ENCODE measurements at regions not wholly inside any gene's neighbourhood (a gene's known extent, or its start where the extent isn't known, plus 50 kb on each side); places are given as distances from the start of the nearest gene placed in this dataset.

DNA sequence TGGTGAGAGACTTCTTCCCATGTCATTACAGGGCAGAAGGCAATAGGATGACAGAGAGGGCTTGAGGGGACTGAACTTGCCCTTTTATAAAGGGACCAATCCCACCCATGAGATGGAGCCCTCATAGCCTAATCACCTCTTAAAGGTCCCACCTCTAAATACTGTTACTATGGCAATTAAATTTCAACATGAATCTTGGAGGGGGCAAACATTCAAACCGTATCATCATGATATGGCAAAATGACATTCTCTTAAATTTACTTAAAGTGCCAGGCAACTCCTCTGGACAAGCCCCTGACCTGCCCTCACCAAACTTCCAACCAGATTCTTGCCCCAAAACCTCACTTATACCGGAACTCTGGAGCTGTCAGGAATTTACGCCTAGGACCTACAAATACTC lies 100.8 kb upstream of the OR5AK2 start:
- no peak overlapping the region for H3K4me3 ChIP-seq (ENCODE audit: low read length)
- no peaks in the 10 kb centered on the region for H3K4me1 ChIP-seq (ENCODE audit: control insufficient read depth, low read length)
- no peaks in the 10 kb centered on the region for H4K20me1 ChIP-seq (ENCODE audit: control insufficient read depth, insufficient read depth, low read depth, low read length)
- H3K79me2 ChIP-seq (ENCODE audit: control insufficient read depth, low read length), result no peaks in the 10 kb centered on the region
- H3F3A ChIP-seq (ENCODE audit: control insufficient read depth, insufficient read depth), result no peaks in the 10 kb centered on the region
- no peaks in the 10 kb centered on the region for H3K36me3 ChIP-seq (ENCODE audit: control insufficient read depth, low read length)
- TF ChIP-seq, protein P1, sequence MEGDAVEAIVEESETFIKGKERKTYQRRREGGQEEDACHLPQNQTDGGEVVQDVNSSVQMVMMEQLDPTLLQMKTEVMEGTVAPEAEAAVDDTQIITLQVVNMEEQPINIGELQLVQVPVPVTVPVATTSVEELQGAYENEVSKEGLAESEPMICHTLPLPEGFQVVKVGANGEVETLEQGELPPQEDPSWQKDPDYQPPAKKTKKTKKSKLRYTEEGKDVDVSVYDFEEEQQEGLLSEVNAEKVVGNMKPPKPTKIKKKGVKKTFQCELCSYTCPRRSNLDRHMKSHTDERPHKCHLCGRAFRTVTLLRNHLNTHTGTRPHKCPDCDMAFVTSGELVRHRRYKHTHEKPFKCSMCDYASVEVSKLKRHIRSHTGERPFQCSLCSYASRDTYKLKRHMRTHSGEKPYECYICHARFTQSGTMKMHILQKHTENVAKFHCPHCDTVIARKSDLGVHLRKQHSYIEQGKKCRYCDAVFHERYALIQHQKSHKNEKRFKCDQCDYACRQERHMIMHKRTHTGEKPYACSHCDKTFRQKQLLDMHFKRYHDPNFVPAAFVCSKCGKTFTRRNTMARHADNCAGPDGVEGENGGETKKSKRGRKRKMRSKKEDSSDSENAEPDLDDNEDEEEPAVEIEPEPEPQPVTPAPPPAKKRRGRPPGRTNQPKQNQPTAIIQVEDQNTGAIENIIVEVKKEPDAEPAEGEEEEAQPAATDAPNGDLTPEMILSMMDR (IDR thresholded peaks at IDR 0.05; ENCODE audit: low read depth, low read length, poor library complexity, severe bottlenecking), result no peak
- TF ChIP-seq EZH2phosphoT487 (IDR thresholded peaks at IDR 0.05; ENCODE audit: borderline replicate concordance, low read length), result no peak
- H3K9me2 ChIP-seq (replicated peaks; ENCODE audit: control insufficient read depth, low read length), result no peaks in the 10 kb centered on the region
- H3K27ac ChIP-seq (ENCODE audit: low read depth, low read length), result no peak overlapping the region
- no peaks in the 10 kb centered on the region for H3K9me3 ChIP-seq (ENCODE audit: control insufficient read depth, insufficient read depth, low read length)
- no peaks in the 10 kb centered on the region for H3K27me3 ChIP-seq (ENCODE audit: control insufficient read depth, low read length)
- no peak overlapping the region for H3K4me2 ChIP-seq (ENCODE audit: low read length)

DNA sequence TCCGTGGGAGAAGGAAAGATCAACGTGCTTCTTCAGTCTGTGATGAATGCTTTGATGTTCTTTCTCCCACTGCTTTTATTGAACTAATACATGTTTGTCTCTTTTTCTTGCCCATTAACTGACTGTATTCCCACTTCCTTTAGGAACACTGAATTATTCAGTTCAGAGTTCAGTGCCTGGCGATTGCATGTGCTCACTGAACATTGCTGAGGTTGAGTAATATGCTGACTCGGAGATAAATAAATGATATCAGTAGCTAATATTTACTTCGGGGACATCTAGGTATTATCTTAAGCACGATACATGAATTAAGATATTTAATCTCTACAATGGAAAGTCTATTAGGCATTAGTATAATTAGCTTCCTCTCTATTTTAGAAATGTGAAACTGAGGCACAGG lies 102.3 kb upstream of the OR5AK2 start:
- TF ChIP-seq, protein P1 (IDR thresholded peaks at IDR 0.05; ENCODE audit: low read depth, low read length, poor library complexity, severe bottlenecking), result no peak
- TF ChIP-seq EZH2phosphoT487 (IDR thresholded peaks at IDR 0.05; ENCODE audit: borderline replicate concordance, low read length), result no peak
- Histone ChIP-seq H3K79me2 (ENCODE audit: control insufficient read depth, low read length) (no peaks in the 10 kb centered on the region), H3K9me3 (ENCODE audit: control insufficient read depth, insufficient read depth, low read length) (no peaks in the 10 kb centered on the region), H3K27me3 (ENCODE audit: control insufficient read depth, low read length) (no peaks in the 10 kb centered on the region), H3K4me3 (ENCODE audit: low read length) (no peak overlapping the region), H3K27ac (ENCODE audit: low read depth, low read length) (no peak overlapping the region), H3K4me1 (ENCODE audit: control insufficient read depth, low read length) (no peaks in the 10 kb centered on the region), H3K9me2 (replicated peaks; ENCODE audit: control insufficient read depth, low read length) (no peaks in the 10 kb centered on the region), H4K20me1 (ENCODE audit: control insufficient read depth, insufficient read depth, low read depth, low read length) (no peaks in the 10 kb centered on the region), H3K4me2 (ENCODE audit: low read length) (no peak overlapping the region), H3F3A (ENCODE audit: control insufficient read depth, insufficient read depth) (no peaks in the 10 kb centered on the region), H3K36me3 (ENCODE audit: control insufficient read depth, low read length) (no peaks in the 10 kb centered on the region)

DNA sequence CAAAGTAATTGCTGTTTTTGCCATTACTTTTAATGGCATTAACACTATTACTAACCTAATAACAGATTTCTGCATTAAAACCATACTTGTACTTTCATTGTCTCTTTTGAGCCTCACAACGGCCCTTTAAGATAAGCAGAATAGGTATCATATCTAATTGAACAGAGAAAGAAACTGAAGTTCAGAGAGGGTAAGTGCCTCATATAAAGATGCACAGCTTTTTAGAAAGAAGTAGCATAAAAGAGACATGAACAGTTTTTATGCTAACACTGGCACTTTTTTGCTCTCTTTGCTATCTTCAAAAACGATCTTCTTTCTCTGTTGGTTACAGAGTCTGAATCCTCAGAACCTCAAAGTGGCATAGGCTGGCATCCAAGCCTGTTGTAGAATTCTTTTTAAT lies 102.9 kb upstream of the OR5AK2 start:
- H3K9me2 ChIP-seq (replicated peaks; ENCODE audit: control insufficient read depth, low read length), result no peaks in the 10 kb centered on the region
- H3K79me2 ChIP-seq (ENCODE audit: control insufficient read depth, low read length), result no peaks in the 10 kb centered on the region
- no peaks in the 10 kb centered on the region for H3K9me3 ChIP-seq (ENCODE audit: control insufficient read depth, insufficient read depth, low read length)
- H4K20me1 ChIP-seq (ENCODE audit: control insufficient read depth, insufficient read depth, low read depth, low read length), result no peaks in the 10 kb centered on the region
- no peaks in the 10 kb centered on the region for H3F3A ChIP-seq (ENCODE audit: control insufficient read depth, insufficient read depth)
- no peaks in the 10 kb centered on the region for H3K4me1 ChIP-seq (ENCODE audit: control insufficient read depth, low read length)
- no peak overlapping the region for H3K4me2 ChIP-seq (ENCODE audit: low read length)
- no peaks in the 10 kb centered on the region for H3K27me3 ChIP-seq (ENCODE audit: control insufficient read depth, low read length)
- H3K27ac ChIP-seq (ENCODE audit: low read depth, low read length), result no peak overlapping the region
- no peaks in the 10 kb centered on the region for H3K36me3 ChIP-seq (ENCODE audit: control insufficient read depth, low read length)
- TF ChIP-seq, protein P1 (IDR thresholded peaks at IDR 0.05; ENCODE audit: low read depth, low read length, poor library complexity, severe bottlenecking), result no peak
- no peak for TF ChIP-seq EZH2phosphoT487 (IDR thresholded peaks at IDR 0.05; ENCODE audit: borderline replicate concordance, low read length)
- H3K4me3 ChIP-seq (ENCODE audit: low read length), result no peak overlapping the region

DNA sequence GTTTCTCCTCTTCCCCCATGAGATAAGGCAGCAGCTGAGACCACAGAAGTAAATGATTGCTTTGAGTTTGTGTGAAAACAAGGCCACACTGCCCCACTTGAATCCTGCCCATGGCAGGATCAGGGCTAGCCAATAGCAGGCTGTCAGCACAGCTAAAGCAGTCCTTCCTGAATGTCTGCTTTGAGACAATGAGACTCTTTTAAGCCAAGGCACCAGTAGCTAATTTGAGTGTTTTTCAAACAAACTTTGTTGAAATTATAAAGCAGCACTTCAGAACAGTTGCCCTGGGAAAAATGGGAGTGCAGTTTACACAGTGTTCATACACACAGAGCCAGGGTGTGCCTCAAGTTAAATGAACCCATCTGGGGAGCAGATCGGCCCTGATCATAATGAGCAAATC lies 103.5 kb upstream of the OR5AK2 start:
- Histone ChIP-seq H3K9me2 (replicated peaks; ENCODE audit: control insufficient read depth, low read length) (no peaks in the 10 kb centered on the region), H3K9me3 (ENCODE audit: control insufficient read depth, insufficient read depth, low read length) (no peaks in the 10 kb centered on the region), H3K4me1 (ENCODE audit: control insufficient read depth, low read length) (no peaks in the 10 kb centered on the region), H3K4me3 (ENCODE audit: low read length) (no peak overlapping the region), H3K36me3 (ENCODE audit: control insufficient read depth, low read length) (no peaks in the 10 kb centered on the region), H3K27me3 (ENCODE audit: control insufficient read depth, low read length) (no peaks in the 10 kb centered on the region), H3K4me2 (ENCODE audit: low read length) (no peak overlapping the region), H4K20me1 (ENCODE audit: control insufficient read depth, insufficient read depth, low read depth, low read length) (no peaks in the 10 kb centered on the region), H3K79me2 (ENCODE audit: control insufficient read depth, low read length) (no peaks in the 10 kb centered on the region), H3K27ac (ENCODE audit: low read depth, low read length) (no peak overlapping the region), H3F3A (ENCODE audit: control insufficient read depth, insufficient read depth) (no peaks in the 10 kb centered on the region)
- TF ChIP-seq EZH2phosphoT487 (IDR thresholded peaks at IDR 0.05; ENCODE audit: borderline replicate concordance, low read length), result no peak
- TF ChIP-seq, protein P1 (IDR thresholded peaks at IDR 0.05; ENCODE audit: low read depth, low read length, poor library complexity, severe bottlenecking), result no peak
